Activated gamma-delta T cell treated with Interleukin-2 at 50 U/mL for 16 hours (primary cell): ENCODE measurements at regions not wholly inside any gene's neighbourhood (a gene's known extent, or its start where the extent isn't known, plus 50 kb on each side); places are given as distances from the start of the nearest gene placed in this dataset.
A peak's percentile ranks its signal among the peaks of the same experiment; 100 is the strongest.

Experiments used
- DNase-seq: peaks from one replicate; pipeline ENCODE4 v3.0.0-alpha.2; 2020

GRCh38 chr1:36675106-36675505, 192.4 kb upstream of the CSF3R start:
- DNase-seq, result no peak

- no peak for DNase-seq
These were observed 190.5 kb upstream of the CSF3R start for GRCh38 chr1:36673202-36673601.

GRCh38 chr1:36669262-36669661, 186.5 kb upstream of the CSF3R start:
- DNase-seq, result no peak

GRCh38 chr1:36667836-36668235, 185.1 kb upstream of the CSF3R start:
- DNase-seq, result no peak

GRCh38 chr1:36667256-36667655, 184.5 kb upstream of the CSF3R start:
- no peak for DNase-seq

- no peak for DNase-seq
These were observed 182.9 kb upstream of the CSF3R start for GRCh38 chr1:36665478-36666080.

GRCh38 chr1:36664571-36665287, 182.0 kb upstream of the CSF3R start:
- DNase-seq, result no peak

GRCh38 chr1:36663772-36664430, 181.2 kb upstream of the CSF3R start:
- DNase-seq, result no peak

GRCh38 chr1:36658838-36659237, 176.1 kb upstream of the CSF3R start:
- no peak for DNase-seq

- DNase-seq, result no peak
These were observed 175.1 kb upstream of the CSF3R start for GRCh38 chr1:36657826-36658225.

- DNase-seq, result no peak
These were observed 174.1 kb upstream of the CSF3R start for GRCh38 chr1:36656838-36657237.

- DNase-seq, result no peak
These were observed 173.6 kb upstream of the CSF3R start for GRCh38 chr1:36656271-36656670.

- DNase-seq, result no peak
These were observed 171.9 kb upstream of the CSF3R start for GRCh38 chr1:36654586-36654985.

- no peak for DNase-seq
These were observed 171.1 kb upstream of the CSF3R start for GRCh38 chr1:36653850-36654249.

GRCh38 chr1:36652586-36652985, 169.9 kb upstream of the CSF3R start:
- no peak for DNase-seq

- DNase-seq, result no peak
These were observed 169.3 kb upstream of the CSF3R start for GRCh38 chr1:36652011-36652410.

GRCh38 chr1:36651176-36651910, 168.6 kb upstream of the CSF3R start:
- no peak for DNase-seq

GRCh38 chr1:36650200-36651065, 167.7 kb upstream of the CSF3R start:
- DNase-seq, result peak; percentile 61

GRCh38 chr1:36645867-36646266, 163.2 kb upstream of the CSF3R start:
- DNase-seq, result no peak

GRCh38 chr1:36644556-36644955, 161.8 kb upstream of the CSF3R start:
- no peak for DNase-seq

- no peak for DNase-seq
These were observed 160.9 kb upstream of the CSF3R start for GRCh38 chr1:36643371-36644270.

- no peak for DNase-seq
These were observed 160.1 kb upstream of the CSF3R start for GRCh38 chr1:36642802-36643201.
